ENCODE measurements at regions not wholly inside any gene's neighbourhood (a gene's known extent, or its start where the extent isn't known, plus 50 kb on each side); places are given as distances from the start of the nearest gene placed in this dataset.

DNA sequence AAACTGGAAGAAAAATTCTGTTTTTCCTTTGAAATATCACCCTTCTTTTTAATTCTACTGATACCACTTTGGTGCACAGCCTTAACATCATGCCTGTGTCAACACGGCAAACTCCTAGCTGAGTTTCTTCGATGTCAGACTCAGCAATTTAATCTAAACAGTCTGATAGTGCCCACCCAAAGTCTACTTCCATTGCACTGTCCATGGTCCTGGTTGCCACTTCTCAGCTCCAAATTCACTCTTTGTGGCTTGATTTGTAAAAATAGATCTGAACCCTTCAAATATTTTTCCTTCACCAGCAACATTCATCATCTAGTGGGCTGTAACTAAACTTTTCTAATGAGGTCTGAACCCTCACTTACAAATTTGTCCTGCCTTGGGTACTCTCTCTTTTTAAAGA is 107.8 kb downstream of the NUDT12 start:
- DNase-seq, result no peak
- 91% methylated on average over 2 of the region's 2 CpGs for WGBS (ENCODE audit: insufficient coverage)
- H3K36me3 ChIP-seq (ENCODE audit: control insufficient read depth, insufficient read depth, low read length), result no peaks in the 10 kb centered on the region
- Mint-ChIP-seq H3K36me3 (no peaks in the 10 kb centered on the region), H3K4me3 (no peak overlapping the region), H3K27me3 (ENCODE audit: low read depth in 2 of 2) (peaks cover 0 to 7% of the 10 kb centered on the region in 2 donors), H3K4me1 (no peaks in the 10 kb centered on the region), H3K27ac (no peak overlapping the region), H3K9me3 (peaks cover 0 to 2% of the 10 kb centered on the region in 2 donors)
- H3K27me3 ChIP-seq (ENCODE audit: control insufficient read depth, insufficient read depth, low read length), result no peaks in the 10 kb centered on the region
- H3K4me3 ChIP-seq (ENCODE audit: low read length), result no peak overlapping the region
- H3K4me1 ChIP-seq (ENCODE audit: control insufficient read depth, insufficient read depth, low read length), result no peaks in the 10 kb centered on the region
- TF ChIP-seq, protein P1, sequence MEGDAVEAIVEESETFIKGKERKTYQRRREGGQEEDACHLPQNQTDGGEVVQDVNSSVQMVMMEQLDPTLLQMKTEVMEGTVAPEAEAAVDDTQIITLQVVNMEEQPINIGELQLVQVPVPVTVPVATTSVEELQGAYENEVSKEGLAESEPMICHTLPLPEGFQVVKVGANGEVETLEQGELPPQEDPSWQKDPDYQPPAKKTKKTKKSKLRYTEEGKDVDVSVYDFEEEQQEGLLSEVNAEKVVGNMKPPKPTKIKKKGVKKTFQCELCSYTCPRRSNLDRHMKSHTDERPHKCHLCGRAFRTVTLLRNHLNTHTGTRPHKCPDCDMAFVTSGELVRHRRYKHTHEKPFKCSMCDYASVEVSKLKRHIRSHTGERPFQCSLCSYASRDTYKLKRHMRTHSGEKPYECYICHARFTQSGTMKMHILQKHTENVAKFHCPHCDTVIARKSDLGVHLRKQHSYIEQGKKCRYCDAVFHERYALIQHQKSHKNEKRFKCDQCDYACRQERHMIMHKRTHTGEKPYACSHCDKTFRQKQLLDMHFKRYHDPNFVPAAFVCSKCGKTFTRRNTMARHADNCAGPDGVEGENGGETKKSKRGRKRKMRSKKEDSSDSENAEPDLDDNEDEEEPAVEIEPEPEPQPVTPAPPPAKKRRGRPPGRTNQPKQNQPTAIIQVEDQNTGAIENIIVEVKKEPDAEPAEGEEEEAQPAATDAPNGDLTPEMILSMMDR (IDR thresholded peaks at IDR 0.05), result no peak
- H3K9me3 ChIP-seq (ENCODE audit: control insufficient read depth, insufficient read depth, low read length), result no peaks in the 10 kb centered on the region
- no peak overlapping the region for H3K27ac ChIP-seq (ENCODE audit: low read length)
- intact Hi-C loops (cut with micrococcal nuclease), result no loop called here
- no peak for ATAC-seq

- no peaks in the 10 kb centered on the region for H3K36me3 ChIP-seq (ENCODE audit: control insufficient read depth, insufficient read depth, low read length)
- DNase-seq (no peak), ATAC-seq (no peak)
- TF ChIP-seq, protein P1 (IDR thresholded peaks at IDR 0.05), result no peak
- H3K27ac ChIP-seq (ENCODE audit: low read length), result no peak overlapping the region
- 14% methylated on average over 1 of the region's 1 CpG for WGBS (ENCODE audit: insufficient coverage)
- no peaks in the 10 kb centered on the region for H3K27me3 ChIP-seq (ENCODE audit: control insufficient read depth, insufficient read depth, low read length)
- H3K27me3 Mint-ChIP-seq (ENCODE audit: low read depth in 2 of 2), result peaks cover 0 to 7% of the 10 kb centered on the region in 2 donors
- H3K27ac Mint-ChIP-seq, result no peak overlapping the region
- no peak overlapping the region for H3K4me3 Mint-ChIP-seq
- no peaks in the 10 kb centered on the region for H3K4me1 ChIP-seq (ENCODE audit: control insufficient read depth, insufficient read depth, low read length)
- H3K9me3 ChIP-seq (ENCODE audit: control insufficient read depth, insufficient read depth, low read length), result no peaks in the 10 kb centered on the region
- H3K36me3 Mint-ChIP-seq, result no peaks in the 10 kb centered on the region
- no peak overlapping the region for H3K4me3 ChIP-seq (ENCODE audit: low read length)
- no peaks in the 10 kb centered on the region for H3K4me1 Mint-ChIP-seq
- intact Hi-C loops (cut with micrococcal nuclease), result no loop called here
- peaks cover 0 to 2% of the 10 kb centered on the region in 2 donors for H3K9me3 Mint-ChIP-seq
Observed at GRCh38 chr5:103452666-103453065, 109.9 kb downstream of the NUDT12 start.

DNA sequence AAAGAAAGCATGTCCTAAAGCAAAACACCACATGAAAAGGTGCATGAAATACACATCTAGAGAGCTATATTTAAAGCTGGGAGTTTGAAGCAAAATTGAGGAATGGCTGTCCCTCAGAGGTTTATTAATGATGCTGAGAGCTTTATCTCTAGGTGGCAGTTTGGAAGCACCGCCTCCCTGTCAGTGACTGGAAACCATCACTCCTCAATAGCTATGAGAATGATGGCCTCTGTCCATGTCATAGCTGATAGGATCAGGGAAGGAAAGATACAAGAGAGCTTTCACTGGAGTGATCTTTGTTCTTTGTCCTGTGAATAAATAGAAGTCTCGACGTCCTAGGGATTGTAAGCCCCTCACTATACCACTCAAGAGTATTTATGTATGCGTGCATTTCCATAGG is 110.5 kb downstream of the NUDT12 start:
- Histone ChIP-seq H3K27ac (ENCODE audit: low read length) (no peak overlapping the region), H3K9me3 (ENCODE audit: control insufficient read depth, insufficient read depth, low read length) (no peaks in the 10 kb centered on the region), H3K4me1 (ENCODE audit: control insufficient read depth, insufficient read depth, low read length) (no peaks in the 10 kb centered on the region), H3K36me3 (ENCODE audit: control insufficient read depth, insufficient read depth, low read length) (no peaks in the 10 kb centered on the region), H3K4me3 (ENCODE audit: low read length) (no peak overlapping the region), H3K27me3 (ENCODE audit: control insufficient read depth, insufficient read depth, low read length) (no peaks in the 10 kb centered on the region)
- intact Hi-C loops (cut with micrococcal nuclease), result no loop called here
- 86% methylated on average over 1 of the region's 4 CpGs for WGBS (ENCODE audit: insufficient coverage)
- H3K4me3 Mint-ChIP-seq, result no peak overlapping the region
- no peak overlapping the region for H3K27ac Mint-ChIP-seq
- peaks cover 0 to 2% of the 10 kb centered on the region in 2 donors for H3K9me3 Mint-ChIP-seq
- H3K27me3 Mint-ChIP-seq (ENCODE audit: low read depth in 2 of 2), result peaks cover 0 to 5% of the 10 kb centered on the region in 2 donors
- no peaks in the 10 kb centered on the region for H3K36me3 Mint-ChIP-seq
- DNase-seq (no peak), ATAC-seq (no peak)
- TF ChIP-seq, protein P1 (IDR thresholded peaks at IDR 0.05), result no peak
- no peaks in the 10 kb centered on the region for H3K4me1 Mint-ChIP-seq

DNA sequence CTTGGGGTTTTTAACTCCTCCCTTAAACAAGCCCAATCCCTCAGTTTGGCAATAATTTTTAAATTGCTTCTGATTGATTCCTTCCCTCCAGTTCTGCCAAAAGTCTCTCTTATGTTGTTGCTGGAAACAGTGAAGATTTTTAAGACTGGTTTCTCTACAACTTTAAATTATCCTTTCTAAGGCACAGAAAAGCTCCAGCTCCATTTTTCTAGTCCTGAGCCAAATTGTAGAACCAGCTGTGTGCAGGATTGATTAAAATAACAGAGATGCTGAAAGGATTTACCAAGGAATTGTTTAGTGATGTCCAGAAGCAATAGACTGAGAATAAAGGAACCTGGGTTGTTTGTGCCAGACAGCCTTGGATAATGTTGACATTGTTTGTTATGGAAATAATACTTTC is 111.3 kb downstream of the NUDT12 start:
- no peak for DNase-seq
- intact Hi-C loops (cut with micrococcal nuclease), result no loop called here
- ATAC-seq, result no peak
- Mint-ChIP-seq H3K27ac (no peak overlapping the region), H3K4me1 (no peaks in the 10 kb centered on the region), H3K36me3 (no peaks in the 10 kb centered on the region), H3K27me3 (ENCODE audit: low read depth in 2 of 2) (peaks cover 0 to under 1% of the 10 kb centered on the region in 2 donors), H3K4me3 (no peak overlapping the region), H3K9me3 (peaks cover 0 to under 1% of the 10 kb centered on the region in 2 donors)
- Histone ChIP-seq H3K4me3 (ENCODE audit: low read length) (no peak overlapping the region), H3K4me1 (ENCODE audit: control insufficient read depth, insufficient read depth, low read length) (no peaks in the 10 kb centered on the region), H3K27me3 (ENCODE audit: control insufficient read depth, insufficient read depth, low read length) (no peaks in the 10 kb centered on the region), H3K36me3 (ENCODE audit: control insufficient read depth, insufficient read depth, low read length) (no peaks in the 10 kb centered on the region), H3K9me3 (ENCODE audit: control insufficient read depth, insufficient read depth, low read length) (no peaks in the 10 kb centered on the region), H3K27ac (ENCODE audit: low read length) (no peak overlapping the region)
- TF ChIP-seq, protein P1 (IDR thresholded peaks at IDR 0.05), result no peak

Measured in natural killer cell (primary cell).